ENCODE measurements at regions not wholly inside any gene's neighbourhood (a gene's known extent, or its start where the extent isn't known, plus 50 kb on each side); places are given as distances from the start of the nearest gene placed in this dataset.

- WGBS, 3 donors = 51 to 65% (median 57%) methylated on average over 2 of the region's 2 CpGs
- TF ChIP-seq POLR2A (IDR thresholded peaks at IDR 0.05) = no peak
- TF ChIP-seq EP300 (IDR thresholded peaks at IDR 0.05) = no peak
- intact Hi-C loops (cut with DNase I) = no loop called here
Measured at GRCh38 chr12:28114488-28114887, 75.8 kb upstream of the CCDC91 start.

GRCh38 chr12:28121433-28121832 lies 68.8 kb upstream of the CCDC91 start:
- no peak for TF ChIP-seq EP300 (IDR thresholded peaks at IDR 0.05)
- no peak for TF ChIP-seq POLR2A (IDR thresholded peaks at IDR 0.05)
- no peak for TF ChIP-seq CTCF (IDR thresholded peaks at IDR 0.05)
- Histone ChIP-seq H3K4me1 (ENCODE audit: insufficient read depth) (no peaks in the 10 kb centered on the region), H3K4me3 (no peak overlapping the region), H3K27me3 (no peaks in the 10 kb centered on the region), H3K27ac (no peak overlapping the region), H3K36me3 (no peaks in the 10 kb centered on the region), H3K9me3 (no peaks in the 10 kb centered on the region)
- DNase-seq = no peak
- intact Hi-C loops (cut with DNase I) = no loop called here
- WGBS, 3 donors = 72 to 82% (median 78%) methylated on average over 1 of the region's 1 CpG

More at GRCh38 chr12:28114488-28114887, 75.8 kb upstream of the CCDC91 start:
- H3K27me3 ChIP-seq = no peaks in the 10 kb centered on the region
- H3K9me3 ChIP-seq = no peaks in the 10 kb centered on the region
- no peak for DNase-seq
- no peak overlapping the region for H3K27ac ChIP-seq
- no peaks in the 10 kb centered on the region for H3K4me1 ChIP-seq (ENCODE audit: insufficient read depth)
- H3K36me3 ChIP-seq = no peaks in the 10 kb centered on the region
- H3K4me3 ChIP-seq = no peak overlapping the region

GRCh38 chr12:28121899-28122655 lies 68.2 kb upstream of the CCDC91 start:
- H3K27ac ChIP-seq = no peak overlapping the region
- TF ChIP-seq EP300 (IDR thresholded peaks at IDR 0.05) = no peak
- TF ChIP-seq CTCF (IDR thresholded peaks at IDR 0.05) = no peak
- no peak for TF ChIP-seq POLR2A (IDR thresholded peaks at IDR 0.05)
- H3K9me3 ChIP-seq = no peaks in the 10 kb centered on the region
- H3K4me3 ChIP-seq = no peak overlapping the region
- 78 to 80% (median 80%) methylated on average over 4 of the region's 4 CpGs for WGBS, 3 donors
- no peaks in the 10 kb centered on the region for H3K36me3 ChIP-seq
- H3K27me3 ChIP-seq = no peaks in the 10 kb centered on the region
- no peak for DNase-seq
- no peaks in the 10 kb centered on the region for H3K4me1 ChIP-seq (ENCODE audit: insufficient read depth)
- intact Hi-C loops (cut with DNase I) = no loop called here

- no peak overlapping the region for H3K27ac ChIP-seq
- H3K4me3 ChIP-seq = no peak overlapping the region
- intact Hi-C loops (cut with DNase I) = no loop called here
- no peak for DNase-seq
- H3K9me3 ChIP-seq = no peaks in the 10 kb centered on the region
- 91 to 97% (median 96%) methylated on average over 3 of the region's 3 CpGs for whole genome bisulfite sequencing, 3 donors
- H3K36me3 ChIP-seq = no peaks in the 10 kb centered on the region
- TF ChIP-seq CTCF (IDR thresholded peaks at IDR 0.05) = no peak
- no peak for TF ChIP-seq POLR2A (IDR thresholded peaks at IDR 0.05)
- TF ChIP-seq EP300 (IDR thresholded peaks at IDR 0.05) = no peak
- no peaks in the 10 kb centered on the region for H3K27me3 ChIP-seq
- H3K4me1 ChIP-seq (ENCODE audit: insufficient read depth) = no peaks in the 10 kb centered on the region
Measured at GRCh38 chr12:28122756-28123155, 67.5 kb upstream of the CCDC91 start.

GRCh38 chr12:28127455-28127854 lies 62.8 kb upstream of the CCDC91 start:
- intact Hi-C loops (cut with DNase I) = no loop called here
- Histone ChIP-seq H3K36me3 (no peaks in the 10 kb centered on the region), H3K27me3 (no peaks in the 10 kb centered on the region), H3K27ac (no peak overlapping the region), H3K4me1 (ENCODE audit: insufficient read depth) (no peaks in the 10 kb centered on the region), H3K9me3 (no peaks in the 10 kb centered on the region), H3K4me3 (no peak overlapping the region)
- DNase-seq = no peak
- TF ChIP-seq CTCF (IDR thresholded peaks at IDR 0.05) (no peak), POLR2A (IDR thresholded peaks at IDR 0.05) (no peak), EP300 (IDR thresholded peaks at IDR 0.05) (no peak)
- whole genome bisulfite sequencing, 3 donors = 97 to 99% (median 97%) methylated on average over 3 of the region's 3 CpGs
